ENCODE measurements at regions not wholly inside any gene's neighbourhood (a gene's known extent, or its start where the extent isn't known, plus 50 kb on each side); places are given as distances from the start of the nearest gene placed in this dataset.

GRCh38 chr3:24937780-24938179 is 443.1 kb upstream of the THRB start:
- H3K27ac ChIP-seq (replicated peaks): no peak overlapping the region
- H3K27me3 ChIP-seq (ENCODE audit: insufficient read depth, poor library complexity, severe bottlenecking): no peaks in the 10 kb centered on the region
- TF ChIP-seq, protein P1, sequence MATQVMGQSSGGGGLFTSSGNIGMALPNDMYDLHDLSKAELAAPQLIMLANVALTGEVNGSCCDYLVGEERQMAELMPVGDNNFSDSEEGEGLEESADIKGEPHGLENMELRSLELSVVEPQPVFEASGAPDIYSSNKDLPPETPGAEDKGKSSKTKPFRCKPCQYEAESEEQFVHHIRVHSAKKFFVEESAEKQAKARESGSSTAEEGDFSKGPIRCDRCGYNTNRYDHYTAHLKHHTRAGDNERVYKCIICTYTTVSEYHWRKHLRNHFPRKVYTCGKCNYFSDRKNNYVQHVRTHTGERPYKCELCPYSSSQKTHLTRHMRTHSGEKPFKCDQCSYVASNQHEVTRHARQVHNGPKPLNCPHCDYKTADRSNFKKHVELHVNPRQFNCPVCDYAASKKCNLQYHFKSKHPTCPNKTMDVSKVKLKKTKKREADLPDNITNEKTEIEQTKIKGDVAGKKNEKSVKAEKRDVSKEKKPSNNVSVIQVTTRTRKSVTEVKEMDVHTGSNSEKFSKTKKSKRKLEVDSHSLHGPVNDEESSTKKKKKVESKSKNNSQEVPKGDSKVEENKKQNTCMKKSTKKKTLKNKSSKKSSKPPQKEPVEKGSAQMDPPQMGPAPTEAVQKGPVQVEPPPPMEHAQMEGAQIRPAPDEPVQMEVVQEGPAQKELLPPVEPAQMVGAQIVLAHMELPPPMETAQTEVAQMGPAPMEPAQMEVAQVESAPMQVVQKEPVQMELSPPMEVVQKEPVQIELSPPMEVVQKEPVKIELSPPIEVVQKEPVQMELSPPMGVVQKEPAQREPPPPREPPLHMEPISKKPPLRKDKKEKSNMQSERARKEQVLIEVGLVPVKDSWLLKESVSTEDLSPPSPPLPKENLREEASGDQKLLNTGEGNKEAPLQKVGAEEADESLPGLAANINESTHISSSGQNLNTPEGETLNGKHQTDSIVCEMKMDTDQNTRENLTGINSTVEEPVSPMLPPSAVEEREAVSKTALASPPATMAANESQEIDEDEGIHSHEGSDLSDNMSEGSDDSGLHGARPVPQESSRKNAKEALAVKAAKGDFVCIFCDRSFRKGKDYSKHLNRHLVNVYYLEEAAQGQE (IDR thresholded peaks at IDR 0.05; ENCODE audit: insufficient replicate concordance, low read depth): no peak
- TF ChIP-seq GABPA (IDR thresholded peaks at IDR 0.05; ENCODE audit: low read depth) (no peak), SPI1 (IDR thresholded peaks at IDR 0.05; ENCODE audit: borderline replicate concordance, low read depth) (no peak), POLR2AphosphoS5 (IDR thresholded peaks at IDR 0.05; ENCODE audit: low read depth) (no peak)
- TF ChIP-seq, protein P2, sequence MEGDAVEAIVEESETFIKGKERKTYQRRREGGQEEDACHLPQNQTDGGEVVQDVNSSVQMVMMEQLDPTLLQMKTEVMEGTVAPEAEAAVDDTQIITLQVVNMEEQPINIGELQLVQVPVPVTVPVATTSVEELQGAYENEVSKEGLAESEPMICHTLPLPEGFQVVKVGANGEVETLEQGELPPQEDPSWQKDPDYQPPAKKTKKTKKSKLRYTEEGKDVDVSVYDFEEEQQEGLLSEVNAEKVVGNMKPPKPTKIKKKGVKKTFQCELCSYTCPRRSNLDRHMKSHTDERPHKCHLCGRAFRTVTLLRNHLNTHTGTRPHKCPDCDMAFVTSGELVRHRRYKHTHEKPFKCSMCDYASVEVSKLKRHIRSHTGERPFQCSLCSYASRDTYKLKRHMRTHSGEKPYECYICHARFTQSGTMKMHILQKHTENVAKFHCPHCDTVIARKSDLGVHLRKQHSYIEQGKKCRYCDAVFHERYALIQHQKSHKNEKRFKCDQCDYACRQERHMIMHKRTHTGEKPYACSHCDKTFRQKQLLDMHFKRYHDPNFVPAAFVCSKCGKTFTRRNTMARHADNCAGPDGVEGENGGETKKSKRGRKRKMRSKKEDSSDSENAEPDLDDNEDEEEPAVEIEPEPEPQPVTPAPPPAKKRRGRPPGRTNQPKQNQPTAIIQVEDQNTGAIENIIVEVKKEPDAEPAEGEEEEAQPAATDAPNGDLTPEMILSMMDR (IDR thresholded peaks at IDR 0.05; ENCODE audit: insufficient read depth, low read length): no peak
- no peak for DNase-seq (ENCODE audit: low read depth in 1 of 2, low spot score in 1 of 2)
- no peak overlapping the region for H3K4me3 ChIP-seq (replicated peaks; ENCODE audit: insufficient read depth, low read length)

DNA sequence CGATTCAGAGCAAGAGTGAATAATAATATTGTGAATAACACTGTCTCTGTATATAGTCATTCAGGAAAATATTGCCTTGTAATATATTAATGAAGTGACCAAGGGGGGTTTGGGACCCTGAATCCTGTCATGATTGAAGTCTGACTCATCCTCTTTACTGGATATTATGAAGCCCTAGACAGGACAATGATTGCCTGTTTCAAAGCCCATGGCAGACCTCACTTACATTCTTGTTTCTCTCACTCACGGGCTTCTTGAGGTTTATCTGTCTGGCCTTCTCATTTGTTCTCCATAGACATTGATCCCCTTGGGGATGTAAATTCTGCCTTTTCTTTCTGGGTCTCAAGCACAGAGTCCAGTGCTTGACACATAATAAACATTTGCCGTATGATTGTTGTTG is 449.3 kb upstream of the THRB start:
- no peak overlapping the region for H3K4me3 ChIP-seq (replicated peaks; ENCODE audit: insufficient read depth, low read length)
- no peak overlapping the region for H3K27ac ChIP-seq (replicated peaks)
- no peaks in the 10 kb centered on the region for H3K27me3 ChIP-seq (ENCODE audit: insufficient read depth, poor library complexity, severe bottlenecking)
- DNase-seq (ENCODE audit: low read depth in 1 of 2, low spot score in 1 of 2): no peak
- TF ChIP-seq, protein P1 (IDR thresholded peaks at IDR 0.05; ENCODE audit: insufficient replicate concordance, low read depth): no peak
- TF ChIP-seq, protein P2 (IDR thresholded peaks at IDR 0.05; ENCODE audit: insufficient read depth, low read length): no peak
- TF ChIP-seq SPI1 (IDR thresholded peaks at IDR 0.05; ENCODE audit: borderline replicate concordance, low read depth): no peak

- Histone ChIP-seq H3K27ac (replicated peaks) (no peak overlapping the region), H3K27me3 (ENCODE audit: insufficient read depth, poor library complexity, severe bottlenecking) (no peaks in the 10 kb centered on the region), H3K4me3 (replicated peaks; ENCODE audit: insufficient read depth, low read length) (no peak overlapping the region)
- TF ChIP-seq SPI1 (IDR thresholded peaks at IDR 0.05; ENCODE audit: borderline replicate concordance, low read depth) (no peak), GABPA (IDR thresholded peaks at IDR 0.05; ENCODE audit: low read depth) (no peak), POLR2AphosphoS5 (IDR thresholded peaks at IDR 0.05; ENCODE audit: low read depth) (no peak)
- TF ChIP-seq, protein P1 (IDR thresholded peaks at IDR 0.05; ENCODE audit: insufficient replicate concordance, low read depth): no peak
- TF ChIP-seq, protein P2 (IDR thresholded peaks at IDR 0.05; ENCODE audit: insufficient read depth, low read length): no peak
- no peak for DNase-seq (ENCODE audit: low read depth in 1 of 2, low spot score in 1 of 2)
These were observed 450.3 kb upstream of the THRB start for GRCh38 chr3:24944805-24945520.
